ENCODE measurements at regions not wholly inside any gene's neighbourhood (a gene's known extent, or its start where the extent isn't known, plus 50 kb on each side); places are given as distances from the start of the nearest gene placed in this dataset.

GRCh38 chr3:78424656-78425055, 1343.1 kb downstream of the ROBO1 start:
- H3K27me3 ChIP-seq: no peaks in the 10 kb centered on the region
- H3K4me3 ChIP-seq: no peak overlapping the region
- H3K9me3 ChIP-seq (ENCODE audit: low read depth): no peaks in the 10 kb centered on the region
- TF ChIP-seq, protein P1, sequence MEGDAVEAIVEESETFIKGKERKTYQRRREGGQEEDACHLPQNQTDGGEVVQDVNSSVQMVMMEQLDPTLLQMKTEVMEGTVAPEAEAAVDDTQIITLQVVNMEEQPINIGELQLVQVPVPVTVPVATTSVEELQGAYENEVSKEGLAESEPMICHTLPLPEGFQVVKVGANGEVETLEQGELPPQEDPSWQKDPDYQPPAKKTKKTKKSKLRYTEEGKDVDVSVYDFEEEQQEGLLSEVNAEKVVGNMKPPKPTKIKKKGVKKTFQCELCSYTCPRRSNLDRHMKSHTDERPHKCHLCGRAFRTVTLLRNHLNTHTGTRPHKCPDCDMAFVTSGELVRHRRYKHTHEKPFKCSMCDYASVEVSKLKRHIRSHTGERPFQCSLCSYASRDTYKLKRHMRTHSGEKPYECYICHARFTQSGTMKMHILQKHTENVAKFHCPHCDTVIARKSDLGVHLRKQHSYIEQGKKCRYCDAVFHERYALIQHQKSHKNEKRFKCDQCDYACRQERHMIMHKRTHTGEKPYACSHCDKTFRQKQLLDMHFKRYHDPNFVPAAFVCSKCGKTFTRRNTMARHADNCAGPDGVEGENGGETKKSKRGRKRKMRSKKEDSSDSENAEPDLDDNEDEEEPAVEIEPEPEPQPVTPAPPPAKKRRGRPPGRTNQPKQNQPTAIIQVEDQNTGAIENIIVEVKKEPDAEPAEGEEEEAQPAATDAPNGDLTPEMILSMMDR (IDR thresholded peaks at IDR 0.05; ENCODE audit: low read depth, low read length): no peak
- H3K4me1 ChIP-seq (ENCODE audit: low read depth): no peaks in the 10 kb centered on the region
- H3K36me3 ChIP-seq: no peaks in the 10 kb centered on the region
- H3K27ac ChIP-seq: no peak overlapping the region
- no peak for DNase-seq (ENCODE audit: low read depth in 1 of 2, low spot score in 1 of 2)

GRCh38 chr3:78426454-78426853, 1341.3 kb downstream of the ROBO1 start:
- no peak for DNase-seq (ENCODE audit: low read depth in 1 of 2, low spot score in 1 of 2)
- TF ChIP-seq, protein P1 (IDR thresholded peaks at IDR 0.05; ENCODE audit: low read depth, low read length): no peak
- H3K9me3 ChIP-seq (ENCODE audit: low read depth): no peaks in the 10 kb centered on the region

GRCh38 chr3:78427303-78427702, 1340.5 kb downstream of the ROBO1 start:
- Histone ChIP-seq H3K4me3 (no peak overlapping the region), H3K27me3 (no peaks in the 10 kb centered on the region), H3K27ac (no peak overlapping the region), H3K9me3 (ENCODE audit: low read depth) (no peaks in the 10 kb centered on the region), H3K36me3 (no peaks in the 10 kb centered on the region), H3K4me1 (ENCODE audit: low read depth) (no peaks in the 10 kb centered on the region)
- TF ChIP-seq, protein P1 (IDR thresholded peaks at IDR 0.05; ENCODE audit: low read depth, low read length): no peak
- peak in 1 of 2 donors; percentile 4 for DNase-seq (ENCODE audit: low read depth in 1 of 2, low spot score in 1 of 2)

More at GRCh38 chr3:78426454-78426853, 1341.3 kb downstream of the ROBO1 start:
- H3K27ac ChIP-seq: no peak overlapping the region
- H3K4me3 ChIP-seq: no peak overlapping the region
- H3K4me1 ChIP-seq (ENCODE audit: low read depth): no peaks in the 10 kb centered on the region
- no peaks in the 10 kb centered on the region for H3K27me3 ChIP-seq
- no peaks in the 10 kb centered on the region for H3K36me3 ChIP-seq

DNA sequence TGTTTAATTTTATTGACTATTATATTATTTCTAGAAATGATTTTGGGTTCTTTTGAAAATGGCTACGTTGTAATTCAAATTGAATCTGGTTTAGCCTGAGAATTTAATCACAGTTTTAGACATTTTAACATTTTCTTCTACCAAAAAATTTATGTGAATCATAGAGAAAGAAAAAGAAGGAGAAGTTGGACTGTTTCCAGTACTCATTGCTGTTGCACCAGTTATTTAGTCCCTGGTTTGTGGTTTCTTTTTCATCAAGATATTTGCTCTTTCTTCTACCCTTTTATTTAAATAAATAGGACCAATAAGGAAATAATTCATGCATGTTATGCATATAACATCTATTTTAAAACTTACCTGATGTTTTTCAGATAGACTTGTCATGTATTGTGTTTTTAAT, 1337.1 kb downstream of the ROBO1 start:
- no peaks in the 10 kb centered on the region for H3K4me1 ChIP-seq (ENCODE audit: low read depth)
- H3K27ac ChIP-seq: no peak overlapping the region
- no peaks in the 10 kb centered on the region for H3K36me3 ChIP-seq
- no peak overlapping the region for H3K4me3 ChIP-seq
- TF ChIP-seq, protein P1 (IDR thresholded peaks at IDR 0.05; ENCODE audit: low read depth, low read length): no peak
- H3K9me3 ChIP-seq (ENCODE audit: low read depth): no peaks in the 10 kb centered on the region
- H3K27me3 ChIP-seq: no peaks in the 10 kb centered on the region
- DNase-seq (ENCODE audit: low read depth in 1 of 2, low spot score in 1 of 2): peak in 1 of 2 donors; percentile 2

GRCh38 chr3:78434801-78435200, 1333.0 kb downstream of the ROBO1 start:
- TF ChIP-seq, protein P1 (IDR thresholded peaks at IDR 0.05; ENCODE audit: low read depth, low read length): no peak
- Histone ChIP-seq H3K4me1 (ENCODE audit: low read depth) (no peaks in the 10 kb centered on the region), H3K27me3 (no peaks in the 10 kb centered on the region), H3K36me3 (no peaks in the 10 kb centered on the region), H3K4me3 (no peak overlapping the region), H3K9me3 (ENCODE audit: low read depth) (no peaks in the 10 kb centered on the region), H3K27ac (no peak overlapping the region)
- DNase-seq (ENCODE audit: low read depth in 1 of 2, low spot score in 1 of 2): no peak

DNA sequence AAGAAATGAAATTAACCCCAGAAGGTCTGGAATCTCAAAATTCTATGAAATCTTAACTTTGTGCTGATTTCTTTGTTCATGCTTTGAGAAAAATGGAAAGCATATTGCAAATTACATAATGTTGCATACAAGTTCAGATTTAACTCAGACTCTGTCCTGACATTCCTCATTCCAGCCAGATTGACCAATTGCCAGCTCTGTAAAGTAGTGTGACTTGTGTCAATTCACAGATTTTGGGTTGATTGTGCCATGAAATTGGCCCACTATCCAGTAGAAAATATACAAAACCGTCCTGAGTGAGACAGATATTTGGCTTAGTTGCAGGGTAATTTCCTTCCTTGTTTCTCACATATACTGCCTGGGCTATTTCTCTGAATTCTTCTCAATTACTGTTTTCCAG, 1312.6 kb downstream of the ROBO1 start:
- Histone ChIP-seq H3K27ac (no peak overlapping the region), H3K9me3 (ENCODE audit: low read depth) (no peaks in the 10 kb centered on the region), H3K36me3 (no peaks in the 10 kb centered on the region), H3K4me1 (ENCODE audit: low read depth) (no peaks in the 10 kb centered on the region), H3K27me3 (no peaks in the 10 kb centered on the region), H3K4me3 (no peak overlapping the region)
- TF ChIP-seq, protein P1 (IDR thresholded peaks at IDR 0.05; ENCODE audit: low read depth, low read length): no peak
- no peak for DNase-seq (ENCODE audit: low read depth in 1 of 2, low spot score in 1 of 2)

Measured in cardiac muscle cell (in vitro differentiated cells and primary cell).